ENCODE measurements at regions not wholly inside any gene's neighbourhood (a gene's known extent, or its start where the extent isn't known, plus 50 kb on each side); places are given as distances from the start of the nearest gene placed in this dataset.
"Not testable (repeated sequence)": the region's sequence is repeated elsewhere in the genome, so short reads cannot be mapped to it uniquely, and the experiment has no call there.

- DNase-seq = no peak
These were observed 66.0 kb downstream of the KBTBD8 start for GRCh38 chr3:67064105-67064504.

- no peak for DNase-seq
These were observed 69.1 kb downstream of the KBTBD8 start for GRCh38 chr3:67067251-67067650.

GRCh38 chr3:67072640-67073039 lies 74.5 kb downstream of the KBTBD8 start:
- not testable (repeated sequence) for DNase-seq

GRCh38 chr3:67073812-67074211 lies 75.7 kb downstream of the KBTBD8 start:
- DNase-seq = no peak

GRCh38 chr3:67075295-67075694 lies 77.2 kb downstream of the KBTBD8 start:
- no peak for DNase-seq

GRCh38 chr3:67076607-67077006 lies 78.5 kb downstream of the KBTBD8 start:
- DNase-seq = no peak

- no peak for DNase-seq
These were observed 79.5 kb downstream of the KBTBD8 start for GRCh38 chr3:67077656-67078055.

GRCh38 chr3:67082533-67083024 lies 84.5 kb downstream of the KBTBD8 start:
- peak in 1 of 5 experiments; percentile 13 for DNase-seq

DNA sequence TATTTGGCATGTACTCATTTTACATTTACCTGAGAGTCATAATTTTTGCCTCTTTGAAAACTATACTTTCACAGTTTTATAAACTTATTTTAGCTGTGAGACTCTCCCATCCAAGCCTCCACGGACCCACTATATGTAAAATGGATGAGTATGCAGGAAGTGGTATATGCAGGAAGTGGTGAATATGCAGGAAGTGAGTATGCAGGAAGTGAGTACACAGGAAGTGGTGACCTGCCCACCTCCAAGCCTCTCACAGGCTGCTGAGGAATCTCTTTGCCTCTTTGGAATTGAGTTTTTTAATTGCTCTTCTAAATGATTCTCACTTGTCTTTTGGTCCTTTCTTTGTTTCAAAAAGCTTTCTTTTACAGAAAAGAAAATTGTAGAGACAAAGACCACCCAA lies 85.2 kb downstream of the KBTBD8 start:
- peak in 4 of 5 experiments; percentile 5 to 92 (median 38) for DNase-seq

GRCh38 chr3:67087788-67088187 lies 89.7 kb downstream of the KBTBD8 start:
- DNase-seq = no peak

GRCh38 chr3:67090474-67090873 lies 92.4 kb downstream of the KBTBD8 start:
- DNase-seq = no peak

GRCh38 chr3:67093305-67093704 lies 95.2 kb downstream of the KBTBD8 start:
- DNase-seq = no peak

DNA sequence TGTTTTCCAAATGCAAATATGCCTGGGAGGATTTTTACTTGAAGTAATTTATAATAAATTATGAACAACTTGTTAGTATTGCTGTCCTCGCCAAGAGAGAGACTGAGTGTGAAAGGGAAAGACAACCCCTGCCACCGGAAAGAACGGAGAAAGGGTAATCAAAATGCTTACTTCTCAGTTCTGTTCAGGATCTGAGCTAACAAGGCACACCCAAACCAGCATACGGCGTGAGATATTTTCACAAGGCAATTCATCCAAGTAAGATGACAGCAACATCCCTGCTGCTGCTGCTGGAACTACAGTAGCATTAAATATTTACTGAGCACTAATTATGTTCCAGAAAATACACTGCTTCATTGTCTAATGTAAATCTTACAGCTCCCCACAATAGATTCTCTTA lies 96.1 kb downstream of the KBTBD8 start:
- DNase-seq = no peak

DNA sequence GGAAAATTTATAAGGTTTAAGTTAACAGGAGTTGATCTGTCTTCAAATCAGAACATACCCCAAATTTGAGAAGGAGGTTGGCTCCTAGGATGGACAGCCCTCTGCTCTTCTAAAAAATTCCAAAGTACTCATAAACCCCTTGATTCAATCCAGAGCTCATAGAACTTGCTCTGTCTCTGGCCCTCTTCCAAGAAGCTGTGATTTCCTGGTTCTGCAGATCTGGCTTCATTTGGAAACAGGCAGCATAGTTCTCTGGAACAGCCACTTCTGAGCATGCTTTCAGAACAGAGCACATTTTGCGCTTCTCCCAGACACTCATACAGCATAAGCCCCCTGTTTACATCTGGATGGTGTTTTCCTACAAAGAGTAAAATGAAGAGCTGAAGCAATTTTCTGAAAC lies 96.7 kb downstream of the KBTBD8 start:
- DNase-seq = no peak

DNA sequence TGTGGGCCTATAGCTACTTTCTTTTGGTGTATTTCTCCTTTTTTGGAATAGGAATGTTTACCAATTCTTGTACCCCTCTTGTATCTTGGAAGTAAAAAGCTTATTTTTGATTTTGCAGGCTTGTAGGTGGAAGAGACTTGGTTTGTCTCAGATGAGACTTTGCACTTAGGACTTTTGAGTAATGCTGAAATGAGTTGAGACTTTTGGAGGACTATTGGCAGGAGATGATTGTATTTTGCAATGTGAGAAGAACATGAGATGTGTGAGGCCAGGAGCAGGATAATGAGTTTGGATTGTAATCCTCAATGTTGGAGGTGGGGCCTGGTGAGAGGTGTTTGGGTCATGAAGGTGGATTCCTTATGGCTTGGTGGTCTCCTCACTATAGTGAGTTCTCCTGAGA lies 106.3 kb downstream of the KBTBD8 start:
- DNase-seq = no peak

DNA sequence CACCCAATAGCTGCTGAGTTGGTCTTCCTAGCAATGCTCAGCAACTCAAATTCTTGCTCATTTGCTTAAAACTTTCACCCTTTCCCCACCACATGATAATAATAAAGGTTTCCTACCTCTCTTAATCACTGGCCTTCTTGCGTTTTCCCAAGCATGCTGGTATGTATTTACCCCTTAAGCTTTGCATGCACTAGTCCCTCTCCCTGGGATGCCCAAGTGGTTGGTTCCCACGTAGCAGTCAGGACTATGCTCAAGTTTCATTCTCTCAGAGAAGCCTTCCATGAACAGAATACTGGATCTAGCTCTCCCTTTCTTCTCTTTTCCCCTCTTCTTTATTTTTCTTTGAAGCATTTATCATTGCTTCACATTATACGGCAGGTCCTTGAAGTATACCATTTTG lies 108.8 kb downstream of the KBTBD8 start:
- DNase-seq = no peak

- DNase-seq = peak in 1 of 5 experiments; percentile 9
These were observed 111.6 kb downstream of the KBTBD8 start for GRCh38 chr3:67109651-67110204.

- DNase-seq = peak; percentile 17 to 69 (median 46)
These were observed 115.8 kb downstream of the KBTBD8 start for GRCh38 chr3:67113802-67114407.

- no peak for DNase-seq
These were observed 120.0 kb downstream of the KBTBD8 start for GRCh38 chr3:67118122-67118521.

DNA sequence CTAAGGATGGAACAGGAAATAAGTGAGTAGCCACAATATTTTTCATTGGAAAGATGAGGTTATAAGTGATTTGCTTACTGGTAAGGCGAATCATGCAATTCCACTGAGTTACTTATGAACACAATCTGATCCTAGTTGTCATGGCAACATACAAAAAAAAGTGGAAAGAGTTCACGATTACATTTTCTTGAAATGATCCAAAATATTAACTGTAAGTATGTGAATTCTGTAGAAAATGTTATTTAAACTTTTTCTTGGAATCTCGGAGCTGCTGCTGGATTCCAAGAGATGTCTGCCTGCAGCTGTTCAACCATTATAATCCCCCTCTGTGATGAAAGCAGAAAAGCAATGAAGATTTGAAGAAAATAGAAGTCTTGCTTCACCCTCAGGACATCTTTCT lies 120.5 kb downstream of the KBTBD8 start:
- DNase-seq = no peak

- DNase-seq = no peak
These were observed 125.8 kb downstream of the KBTBD8 start for GRCh38 chr3:67123914-67124313.

DNA sequence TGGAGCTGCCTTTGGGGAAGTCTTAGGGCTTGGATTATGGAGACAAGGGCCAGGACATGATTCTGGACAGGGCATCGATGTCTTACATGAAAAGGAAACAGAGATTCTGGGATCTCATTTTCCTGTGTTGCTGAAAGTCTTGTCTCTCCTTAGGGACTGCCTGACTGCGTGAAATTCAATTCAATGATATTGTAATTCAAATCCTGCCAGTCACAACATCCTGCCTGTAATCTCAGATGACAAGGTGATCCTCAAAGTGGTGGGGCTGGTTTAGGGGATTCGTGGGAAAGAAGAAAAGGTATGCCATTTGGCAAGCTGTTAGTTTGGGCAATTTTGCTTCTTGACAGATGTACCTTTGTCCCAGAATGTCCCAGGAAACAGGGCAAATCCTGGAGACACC lies 129.1 kb downstream of the KBTBD8 start:
- no peak for DNase-seq

DNA sequence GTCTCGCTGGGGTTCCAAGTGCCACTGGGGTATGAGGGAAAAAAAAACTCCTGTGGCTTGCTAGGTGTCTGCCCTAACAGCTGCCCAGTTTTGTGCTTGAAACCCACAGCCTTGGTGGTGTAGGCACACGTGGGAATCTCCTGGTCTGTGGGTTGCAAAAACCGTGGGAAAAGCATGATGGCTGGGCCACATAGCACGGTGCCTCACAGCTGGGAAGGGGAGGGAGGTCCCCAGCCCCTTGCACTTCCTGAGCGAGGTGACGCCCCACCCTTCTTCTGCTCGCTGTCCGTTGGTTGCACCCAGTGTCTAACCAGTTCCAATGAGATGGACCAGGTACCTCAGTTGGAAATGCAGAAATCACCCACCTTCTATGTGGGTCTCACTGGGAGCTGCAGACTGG lies 144.3 kb downstream of the KBTBD8 start:
- DNase-seq = no peak

DNA sequence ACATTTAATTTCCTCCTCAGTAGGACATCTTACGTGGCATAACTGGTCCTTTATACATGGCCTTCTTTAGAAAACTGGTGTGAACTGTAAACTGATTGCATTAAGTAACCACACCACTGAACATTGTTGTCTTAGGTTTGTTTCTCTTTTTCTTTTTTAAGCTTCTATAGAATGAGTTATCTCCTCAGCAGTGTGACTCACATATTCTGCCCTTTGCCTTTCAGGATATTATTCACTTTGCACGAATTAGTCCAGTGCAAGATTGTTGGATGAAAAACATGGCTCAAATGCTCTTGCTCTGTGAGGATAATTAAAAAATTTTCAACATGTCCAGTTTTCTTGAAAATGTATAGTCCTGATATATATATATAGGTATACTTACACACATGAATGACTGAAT lies 147.6 kb downstream of the KBTBD8 start:
- DNase-seq = no peak

GRCh38 chr3:67154429-67154828 lies 156.3 kb downstream of the KBTBD8 start:
- DNase-seq = no peak

Measured in T-helper 2 cell (primary cell).